Endothelial cell of umbilical vein (primary cell): ENCODE measurements at regions not wholly inside any gene's neighbourhood (a gene's known extent, or its start where the extent isn't known, plus 50 kb on each side); places are given as distances from the start of the nearest gene placed in this dataset.

Experiments used
- BruUV-seq: library from RNA; stranded (reverse); fragments of 400-500 nt; replicated peaks from 2 replicates; lab custom pipeline; 2021; lab: Mats Ljungman, UMichigan
- CTCF ChIA-PET: fragments of 300-600, 350-600 bp; sonication (Branson Sonifier 250); formaldehyde crosslinking; loops from one replicate; lab custom pipeline; 2021; ENCODE audit warnings: antibody characterized with exemption, inconsistent platforms; lab: Charles Lee
- POLR2A ChIA-PET: fragments of 300-600, 350-600 bp; sonication (Branson Sonifier 250); formaldehyde crosslinking; loops from one replicate; lab custom pipeline; 2021; ENCODE audit warnings: antibody characterized with exemption, inconsistent platforms; lab: Charles Lee
- DNase-seq: peaks from one replicate; pipeline ENCODE4 v3.0.0-alpha.2; 2011; ENCODE audit warnings: low read depth, low spot score
- FAIRE-seq: peaks from 2 replicates; lab custom pipeline; 2011; peaks lifted over from hg19 to GRCh38; lab: Jason Lieb, UNC
- H2AFZ ChIP-seq: 2 replicates; pipeline ENCODE4 v1.6.0; 2012; ENCODE audit warnings: low read depth, low read length, control low read depth, inconsistent platforms
- H3K27ac ChIP-seq: 2 replicates; pipeline ENCODE4 v1.5.1; 2011; ENCODE audit warnings: low read depth, mild to moderate bottlenecking, control low read depth, low read length, moderate library complexity; ENCODE audit not compliant: insufficient read depth
- H3K27me3 ChIP-seq, 2 experiments: 2 replicates each; pipeline versions ENCODE4 v1.6.0 to v1.6.1; 2011; ENCODE audit warnings: low read length in 2 of 2, mixed read lengths in 1 of 2; ENCODE audit not compliant: control insufficient read depth in 2 of 2, insufficient read depth in 2 of 2
- H3K36me3 ChIP-seq, 2 experiments: 2 replicates in 1 of 2; 3 replicates in 1 of 2; pipeline ENCODE4 v1.5.1; 2011; ENCODE audit warnings: low read length in 2 of 2, mild to moderate bottlenecking in 1 of 2, moderate library complexity in 1 of 2; ENCODE audit not compliant: control insufficient read depth in 2 of 2, insufficient read depth in 2 of 2; ENCODE audit errors: extremely low read depth in 1 of 2
- H3K4me1 ChIP-seq: 3 replicates; pipeline ENCODE4 v1.5.1; 2011; ENCODE audit warnings: mild to moderate bottlenecking, low read length; ENCODE audit not compliant: control insufficient read depth, insufficient read depth; ENCODE audit errors: extremely low read depth
- H3K4me2 ChIP-seq: 2 replicates; pipeline ENCODE4 v1.6.1; 2011; ENCODE audit warnings: low read length, control low read depth, mixed read lengths; ENCODE audit not compliant: insufficient read depth
- H3K4me3 ChIP-seq, 3 experiments: fragments of 200-600 bp in 1 of 3; sonication (generic), shearing (Covaris generic) in 1 of 3; replicated peaks in 1 of 3; 2 replicates each; pipeline ENCODE4 v1.5.1; 2011 to 2016; ENCODE audit warnings: control low read depth in 3 of 3, low read length in 3 of 3, mild to moderate bottlenecking in 2 of 3, inconsistent platforms in 1 of 3, low read depth in 1 of 3, moderate library complexity in 1 of 3; ENCODE audit not compliant: insufficient read depth in 1 of 3
- H3K79me2 ChIP-seq: 2 replicates; pipeline ENCODE4 v1.6.0; 2012; ENCODE audit warnings: low read length, inconsistent platforms; ENCODE audit not compliant: control insufficient read depth, insufficient read depth
- H3K9ac ChIP-seq: replicated peaks from 2 replicates; pipeline ENCODE3; 2011; ENCODE audit warnings: low read length, control low read depth; ENCODE audit not compliant: insufficient read depth; ENCODE audit errors: extremely low read depth
- H3K9me1 ChIP-seq: replicated peaks from 3 replicates; pipeline ENCODE4 v1.6.0; 2011; ENCODE audit warnings: mild to moderate bottlenecking, low read length; ENCODE audit not compliant: control insufficient read depth, insufficient read depth; ENCODE audit errors: extremely low read depth
- H3K9me3 ChIP-seq: replicated peaks from 2 replicates; pipeline ENCODE4 v1.5.1; 2012; ENCODE audit warnings: low read length, inconsistent platforms; ENCODE audit not compliant: control insufficient read depth, insufficient read depth
- H4K20me1 ChIP-seq: replicated peaks from 2 replicates; pipeline ENCODE3; 2011; ENCODE audit warnings: mild to moderate bottlenecking, low read length; ENCODE audit not compliant: control insufficient read depth, insufficient read depth; ENCODE audit errors: extremely low read depth
- CTCF ChIP-seq, 2 donors: IDR thresholded peaks; 1 replicate in 1 of 2; 2 replicates in 1 of 2; pipeline ENCODE4 v1.5.1; 2011; ENCODE audit warnings: low read length in 2 of 2, mild to moderate bottlenecking in 2 of 2, moderate library complexity in 2 of 2, control low read depth in 1 of 2, inconsistent platforms in 1 of 2, low read depth in 1 of 2; ENCODE audit not compliant: insufficient read depth in 1 of 2; ENCODE audit errors: extremely low read depth in 1 of 2
- EZH2 ChIP-seq: IDR thresholded peaks from 2 replicates; pipeline ENCODE4 v1.6.1; 2012; ENCODE audit warnings: borderline replicate concordance, low read depth, mild to moderate bottlenecking, moderate library complexity, low read length, inconsistent platforms; ENCODE audit not compliant: severe bottlenecking
- FOS ChIP-seq: IDR thresholded peaks from 2 replicates; pipeline ENCODE4 v1.6.1; 2011; ENCODE audit warnings: mild to moderate bottlenecking, low read length, moderate library complexity, borderline replicate concordance; ENCODE audit not compliant: insufficient read depth
- GATA2 ChIP-seq: IDR thresholded peaks from 2 replicates; pipeline ENCODE4 v1.7.0; 2011; ENCODE audit warnings: low read depth, mild to moderate bottlenecking, moderate library complexity, mixed read lengths, low read length; ENCODE audit not compliant: insufficient read length, insufficient read depth
- JUN ChIP-seq: IDR thresholded peaks from 2 replicates; pipeline ENCODE4 v1.6.1; 2011; ENCODE audit warnings: borderline replicate concordance, low read depth; ENCODE audit not compliant: insufficient read length, insufficient read depth
- MAX ChIP-seq: IDR thresholded peaks from 2 replicates; pipeline ENCODE4 v1.6.1; 2011; ENCODE audit not compliant: insufficient read depth, insufficient read length
- MYC ChIP-seq: IDR thresholded peaks from one replicate; pipeline ENCODE4 v1.6.1; 2011; ENCODE audit warnings: mild to moderate bottlenecking, low read depth, low read length
- POLR2A ChIP-seq: IDR thresholded peaks from 2 replicates; pipeline ENCODE4 v1.6.1; 2012; ENCODE audit warnings: low read depth, mild to moderate bottlenecking, control low read depth, low read length
- POLR2AphosphoS5 ChIP-seq: IDR thresholded peaks from 2 replicates; pipeline ENCODE4 v1.6.1; 2012; ENCODE audit warnings: low read depth, mild to moderate bottlenecking, control low read depth, low read length, moderate library complexity; ENCODE audit not compliant: insufficient read depth
- dilution Hi-C: fragments of 300-500 bp; cut with MboI; formaldehyde crosslinking; loops from one replicate; pipeline ENCODE4 v1.15.0; 2019; ENCODE audit warnings: low sequenced_read_pairs; ENCODE audit not compliant: extremely low pct_ligation_motif_present
- intact Hi-C: fragments of 100-400 bp; cut with micrococcal nuclease; formaldehyde crosslinking; loops from one replicate; pipeline ENCODE4 v1.10.0; 2022

- POLR2A ChIA-PET, result no interaction called here
- no peak overlapping the region for H3K4me3 ChIP-seq
- no peaks in the 10 kb centered on the region for H4K20me1 ChIP-seq
- H3K9me1 ChIP-seq, result no peaks in the 10 kb centered on the region
- BruUV-seq, result no TSS peak
- H3K4me1 ChIP-seq, result no peaks in the 10 kb centered on the region
- H3K27me3 ChIP-seq, result no peaks in the 10 kb centered on the region
- TF ChIP-seq POLR2AphosphoS5, result no peak
- no peak for TF ChIP-seq MYC
- no peak for TF ChIP-seq MAX
- no peak for TF ChIP-seq JUN
- TF ChIP-seq CTCF (IDR thresholded peaks at IDR 0.05; ENCODE audit: extremely low read depth in 1 of 2, insufficient read depth in 1 of 2, low read depth in 1 of 2, low read length in 2 of 2), result no peak
- no peak for TF ChIP-seq POLR2A
- TF ChIP-seq EZH2, result no peak
- TF ChIP-seq GATA2, result no peak
- no peak for TF ChIP-seq FOS
- intact Hi-C loops, result no loop called here
- dilution Hi-C loops, result no loop called here
- H3K36me3 ChIP-seq, result no peaks in the 10 kb centered on the region
- no peak overlapping the region for H2AFZ ChIP-seq
- no peak for FAIRE-seq
- H3K9ac ChIP-seq, result no peak overlapping the region
- H3K9me3 ChIP-seq, result no peaks in the 10 kb centered on the region
- CTCF ChIA-PET, result no interaction called here
- DNase-seq, result no peak
- H3K79me2 ChIP-seq, result no peaks in the 10 kb centered on the region
- H3K27ac ChIP-seq, result no peak overlapping the region
- H3K4me2 ChIP-seq, result no peak overlapping the region
Observed at GRCh38 chr6:169051371-169051770, 202.3 kb downstream of the THBS2 start.
